D721Med (cell line): ENCODE measurements at regions not wholly inside any gene's neighbourhood (a gene's known extent, or its start where the extent isn't known, plus 50 kb on each side); places are given as distances from the start of the nearest gene placed in this dataset.

ENCODE experiments used
- DNase-seq: peaks from one replicate; pipeline ENCODE4 v3.0.0; 2011; ENCODE audit warnings: low spot score; ENCODE audit not compliant: insufficient read length
- FAIRE-seq: peaks from 2 replicates; lab custom pipeline; 2011; peaks lifted over from hg19 to GRCh38; lab: Jason Lieb, UNC
- TF ChIP-seq, protein P1 (sequence below): IDR thresholded peaks from 2 replicates; pipeline ENCODE4 v1.5.1; 2012; ENCODE audit warnings: mild to moderate bottlenecking, control low read depth; ENCODE audit not compliant: insufficient read depth; ENCODE audit errors: missing control alignments

DNA sequence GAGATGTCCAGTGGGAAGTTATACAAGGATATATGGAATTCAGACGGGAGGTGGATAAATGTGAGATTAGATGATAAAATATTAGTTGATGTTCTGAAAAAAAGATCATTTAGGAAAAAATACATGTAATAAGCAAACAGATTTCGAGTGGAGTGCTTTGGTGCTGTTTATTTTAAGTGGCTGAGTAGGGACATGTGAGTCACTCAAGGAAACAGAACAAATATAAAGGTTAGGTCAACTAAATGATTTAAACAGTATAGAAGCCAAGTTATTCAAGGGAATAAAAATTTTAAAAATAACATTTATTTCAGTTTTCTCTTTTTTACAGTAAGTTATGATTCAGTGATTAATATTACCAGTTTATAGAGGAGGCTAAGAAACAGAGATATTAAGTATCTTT lies 1046.7 kb upstream of the B3GALT2 start:
- TF ChIP-seq, protein P1, sequence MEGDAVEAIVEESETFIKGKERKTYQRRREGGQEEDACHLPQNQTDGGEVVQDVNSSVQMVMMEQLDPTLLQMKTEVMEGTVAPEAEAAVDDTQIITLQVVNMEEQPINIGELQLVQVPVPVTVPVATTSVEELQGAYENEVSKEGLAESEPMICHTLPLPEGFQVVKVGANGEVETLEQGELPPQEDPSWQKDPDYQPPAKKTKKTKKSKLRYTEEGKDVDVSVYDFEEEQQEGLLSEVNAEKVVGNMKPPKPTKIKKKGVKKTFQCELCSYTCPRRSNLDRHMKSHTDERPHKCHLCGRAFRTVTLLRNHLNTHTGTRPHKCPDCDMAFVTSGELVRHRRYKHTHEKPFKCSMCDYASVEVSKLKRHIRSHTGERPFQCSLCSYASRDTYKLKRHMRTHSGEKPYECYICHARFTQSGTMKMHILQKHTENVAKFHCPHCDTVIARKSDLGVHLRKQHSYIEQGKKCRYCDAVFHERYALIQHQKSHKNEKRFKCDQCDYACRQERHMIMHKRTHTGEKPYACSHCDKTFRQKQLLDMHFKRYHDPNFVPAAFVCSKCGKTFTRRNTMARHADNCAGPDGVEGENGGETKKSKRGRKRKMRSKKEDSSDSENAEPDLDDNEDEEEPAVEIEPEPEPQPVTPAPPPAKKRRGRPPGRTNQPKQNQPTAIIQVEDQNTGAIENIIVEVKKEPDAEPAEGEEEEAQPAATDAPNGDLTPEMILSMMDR, result no peak
- no peak for FAIRE-seq
- DNase-seq, result no peak

DNA sequence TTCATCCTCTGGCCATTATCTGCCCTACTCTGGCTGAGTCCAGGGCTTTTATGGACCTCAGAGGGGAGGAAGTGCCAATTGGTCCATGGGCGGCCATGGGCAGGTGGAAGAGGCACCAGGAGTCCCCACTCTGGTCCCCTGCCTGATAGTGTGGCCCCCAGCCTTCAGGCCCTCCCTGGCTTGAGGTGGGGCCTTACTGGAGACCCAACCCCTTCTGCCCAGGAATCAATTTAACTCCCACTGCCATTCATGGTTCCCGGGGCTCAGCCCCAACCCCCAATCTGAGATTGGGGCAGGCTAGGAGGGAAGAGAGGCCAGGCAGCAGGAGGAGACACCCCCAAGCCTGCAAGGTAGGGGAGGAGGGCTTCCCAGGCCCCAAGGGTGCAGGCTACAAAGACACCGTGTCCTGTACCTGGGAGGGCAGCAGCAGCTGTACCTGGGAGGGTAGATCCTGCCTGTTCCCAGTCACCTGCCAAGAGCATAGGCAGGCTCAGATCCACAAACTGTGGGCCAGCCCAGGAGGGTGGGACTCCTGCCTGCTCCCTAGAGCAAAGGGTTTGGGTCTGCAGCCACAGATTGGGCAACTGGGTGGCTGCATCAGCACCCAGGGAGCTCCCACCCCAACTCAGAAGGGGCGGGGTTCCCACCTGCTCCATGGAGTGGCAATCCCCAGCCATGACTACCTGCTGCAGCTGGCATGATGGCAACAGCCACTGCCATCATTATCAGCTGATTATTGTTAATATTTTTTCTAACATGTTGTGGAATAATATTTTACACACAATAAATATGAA lies 1044.1 kb upstream of the B3GALT2 start:
- no peak for FAIRE-seq
- no peak for DNase-seq
- TF ChIP-seq, protein P1, result no peak

DNA sequence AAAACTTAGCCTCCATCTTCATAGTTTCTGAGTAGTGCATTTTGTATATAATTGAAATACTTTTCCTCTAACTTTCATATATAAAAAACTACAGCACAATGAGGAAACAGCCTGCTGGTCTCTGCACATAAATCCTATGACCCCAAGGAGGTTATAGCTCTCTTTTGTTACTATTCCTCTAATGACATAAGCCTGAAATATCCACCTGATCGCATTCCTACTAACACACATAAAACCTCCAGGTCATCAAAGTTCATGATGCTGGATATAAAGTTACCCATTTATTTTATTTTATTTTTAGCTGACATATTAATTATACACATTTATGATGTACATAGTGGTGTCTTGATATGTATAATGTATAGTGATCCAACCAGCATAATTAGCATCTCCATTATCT lies 1042.0 kb upstream of the B3GALT2 start:
- FAIRE-seq (no peak), DNase-seq (no peak)
- TF ChIP-seq, protein P1, result no peak

DNA sequence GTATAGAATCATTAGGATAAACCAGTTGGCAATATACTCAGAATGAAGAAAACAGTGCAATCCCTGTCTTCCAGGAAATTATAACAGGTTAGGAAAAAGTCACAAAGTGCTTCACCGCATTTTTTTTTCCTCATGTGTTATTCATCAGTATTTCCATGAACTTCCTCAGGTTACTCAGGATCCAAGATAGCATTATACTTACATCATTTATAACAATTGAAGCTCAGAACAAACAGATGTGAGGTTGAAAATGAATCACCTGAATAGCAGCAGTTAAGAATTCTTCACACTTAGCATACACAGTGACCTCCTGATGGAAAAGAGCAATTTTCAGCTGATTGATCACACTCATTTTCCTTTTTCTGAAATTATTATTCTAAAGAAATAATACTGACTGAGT lies 1040.7 kb upstream of the B3GALT2 start:
- DNase-seq (no peak), FAIRE-seq (peak; percentile 84)

DNA sequence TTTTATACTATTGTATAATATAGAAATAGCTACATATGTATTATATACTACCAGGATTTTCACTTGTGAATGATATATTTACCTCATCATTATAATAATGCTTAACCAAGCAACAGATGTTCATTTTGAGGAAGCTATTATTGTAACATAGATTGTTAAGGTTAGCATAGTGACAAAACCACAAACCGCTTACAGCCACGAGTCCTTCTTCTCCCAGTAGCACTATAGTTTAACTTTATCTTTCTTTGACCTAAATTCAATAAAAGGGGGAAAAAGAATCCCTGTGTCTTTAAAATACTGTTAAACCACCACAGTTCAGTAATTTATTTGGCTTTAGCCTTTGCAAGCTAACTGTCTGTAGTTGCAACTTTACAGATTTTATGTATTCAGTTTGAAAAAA lies 1039.4 kb upstream of the B3GALT2 start:
- no peak for DNase-seq
- TF ChIP-seq, protein P1, result no peak
- no peak for FAIRE-seq

More for the DNA sequence above, 1040.7 kb upstream of the B3GALT2 start:
- TF ChIP-seq, protein P1, result no peak

DNA sequence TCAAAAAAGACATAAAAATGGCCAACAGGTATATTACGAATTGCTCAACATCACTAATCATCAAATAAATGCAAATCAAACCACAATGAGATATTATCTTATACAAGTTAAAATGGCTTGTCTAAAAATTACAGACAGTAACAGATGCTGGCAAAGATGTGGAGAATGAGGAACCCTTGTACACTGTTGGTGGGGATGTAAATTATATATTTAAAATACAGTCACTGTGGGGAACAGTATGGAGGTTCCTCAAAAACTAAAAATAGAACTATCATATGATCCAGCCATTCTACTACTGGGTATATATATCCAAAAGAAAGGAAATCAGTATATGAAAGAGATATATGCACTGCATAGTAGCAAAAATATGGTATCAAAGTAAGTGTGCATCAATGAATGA lies 1037.2 kb upstream of the B3GALT2 start:
- TF ChIP-seq, protein P1, result no peak
- FAIRE-seq (no peak), DNase-seq (no peak)

DNA sequence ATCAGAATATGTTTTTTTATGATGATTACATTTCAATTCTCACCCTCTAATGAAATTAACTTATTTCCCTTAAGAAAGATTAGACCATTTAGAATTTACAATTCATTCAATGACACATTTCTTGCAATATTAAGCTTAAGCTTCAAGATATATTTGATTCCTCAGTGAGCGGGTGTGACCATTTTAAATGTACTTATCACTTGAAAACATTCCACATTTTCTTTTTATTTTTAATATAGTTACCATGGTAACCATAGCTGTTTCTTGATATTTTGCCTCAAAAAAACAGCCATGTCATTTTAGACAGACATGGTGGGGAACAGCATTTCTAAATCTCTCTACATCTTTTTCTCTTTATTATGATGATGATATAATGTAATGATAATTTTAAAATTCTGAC lies 1029.0 kb upstream of the B3GALT2 start:
- FAIRE-seq (no peak), DNase-seq (no peak)
- TF ChIP-seq, protein P1, result no peak
